ENCODE measurements at regions not wholly inside any gene's neighbourhood (a gene's known extent, or its start where the extent isn't known, plus 50 kb on each side); places are given as distances from the start of the nearest gene placed in this dataset.

- no peaks in the 10 kb centered on the region for H3K9me3 ChIP-seq (replicated peaks; ENCODE audit: control insufficient read depth, insufficient read depth, low read depth, low read length)
- no peak overlapping the region for H3K9ac ChIP-seq (ENCODE audit: insufficient read depth in 1 of 2, low read depth in 2 of 2, low read length in 2 of 2)
- no peaks in the 10 kb centered on the region for H4K20me1 ChIP-seq (replicated peaks; ENCODE audit: control insufficient read depth, insufficient read depth, low read length)
- ATAC-seq = no peak
- no peak for FAIRE-seq
- no peak for DNase-seq (ENCODE audit: extremely low read depth in 1 of 4, low spot score in 3 of 4)
- ChIA-PET POLR2A (interaction anchor here (1.3 kb wide), 1 partner anchor 12 kb away, joined by 5 read pairs; no protein-coding TSS in a partner anchor), CTCF (ENCODE audit: low intra/inter-chr PET ratio) (no interaction called here)
- no peak overlapping the region for H3K4me3 ChIP-seq
- in situ Hi-C loops (cut with MboI) = no loop called here
- intact Hi-C loops (cut with micrococcal nuclease) = no loop called here
- BruUV-seq (replicated peaks) = no TSS peak
- no peak overlapping the region for H2AFZ ChIP-seq (ENCODE audit: low read depth, low read length)
- H3K79me2 ChIP-seq (ENCODE audit: control insufficient read depth, insufficient read depth, low read length) = no peaks in the 10 kb centered on the region
- H3K27me3 ChIP-seq (ENCODE audit: control insufficient read depth in 2 of 2, insufficient read depth in 2 of 2, low read length in 2 of 2) = no peaks in the 10 kb centered on the region
- no peaks in the 10 kb centered on the region for H3K36me3 ChIP-seq (ENCODE audit: control insufficient read depth, insufficient read depth, low read length)
- H3K9me1 ChIP-seq (ENCODE audit: control insufficient read depth, insufficient read depth, low read length) = no peaks in the 10 kb centered on the region
- no peak overlapping the region for H3K27ac ChIP-seq (ENCODE audit: extremely low read depth, low read depth, low read length)
- no peaks in the 10 kb centered on the region for H3K4me1 ChIP-seq (replicated peaks in 1 of 2; ENCODE audit: control insufficient read depth in 2 of 2, insufficient read depth in 2 of 2, low read length in 2 of 2)
- TF ChIP-seq, protein P1, sequence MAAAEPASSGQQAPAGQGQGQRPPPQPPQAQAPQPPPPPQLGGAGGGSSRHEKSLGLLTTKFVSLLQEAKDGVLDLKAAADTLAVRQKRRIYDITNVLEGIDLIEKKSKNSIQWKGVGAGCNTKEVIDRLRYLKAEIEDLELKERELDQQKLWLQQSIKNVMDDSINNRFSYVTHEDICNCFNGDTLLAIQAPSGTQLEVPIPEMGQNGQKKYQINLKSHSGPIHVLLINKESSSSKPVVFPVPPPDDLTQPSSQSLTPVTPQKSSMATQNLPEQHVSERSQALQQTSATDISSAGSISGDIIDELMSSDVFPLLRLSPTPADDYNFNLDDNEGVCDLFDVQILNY (CRISPR knock-in tag; IDR thresholded peaks at IDR 0.05) = no peak
- TF ChIP-seq, protein P2, sequence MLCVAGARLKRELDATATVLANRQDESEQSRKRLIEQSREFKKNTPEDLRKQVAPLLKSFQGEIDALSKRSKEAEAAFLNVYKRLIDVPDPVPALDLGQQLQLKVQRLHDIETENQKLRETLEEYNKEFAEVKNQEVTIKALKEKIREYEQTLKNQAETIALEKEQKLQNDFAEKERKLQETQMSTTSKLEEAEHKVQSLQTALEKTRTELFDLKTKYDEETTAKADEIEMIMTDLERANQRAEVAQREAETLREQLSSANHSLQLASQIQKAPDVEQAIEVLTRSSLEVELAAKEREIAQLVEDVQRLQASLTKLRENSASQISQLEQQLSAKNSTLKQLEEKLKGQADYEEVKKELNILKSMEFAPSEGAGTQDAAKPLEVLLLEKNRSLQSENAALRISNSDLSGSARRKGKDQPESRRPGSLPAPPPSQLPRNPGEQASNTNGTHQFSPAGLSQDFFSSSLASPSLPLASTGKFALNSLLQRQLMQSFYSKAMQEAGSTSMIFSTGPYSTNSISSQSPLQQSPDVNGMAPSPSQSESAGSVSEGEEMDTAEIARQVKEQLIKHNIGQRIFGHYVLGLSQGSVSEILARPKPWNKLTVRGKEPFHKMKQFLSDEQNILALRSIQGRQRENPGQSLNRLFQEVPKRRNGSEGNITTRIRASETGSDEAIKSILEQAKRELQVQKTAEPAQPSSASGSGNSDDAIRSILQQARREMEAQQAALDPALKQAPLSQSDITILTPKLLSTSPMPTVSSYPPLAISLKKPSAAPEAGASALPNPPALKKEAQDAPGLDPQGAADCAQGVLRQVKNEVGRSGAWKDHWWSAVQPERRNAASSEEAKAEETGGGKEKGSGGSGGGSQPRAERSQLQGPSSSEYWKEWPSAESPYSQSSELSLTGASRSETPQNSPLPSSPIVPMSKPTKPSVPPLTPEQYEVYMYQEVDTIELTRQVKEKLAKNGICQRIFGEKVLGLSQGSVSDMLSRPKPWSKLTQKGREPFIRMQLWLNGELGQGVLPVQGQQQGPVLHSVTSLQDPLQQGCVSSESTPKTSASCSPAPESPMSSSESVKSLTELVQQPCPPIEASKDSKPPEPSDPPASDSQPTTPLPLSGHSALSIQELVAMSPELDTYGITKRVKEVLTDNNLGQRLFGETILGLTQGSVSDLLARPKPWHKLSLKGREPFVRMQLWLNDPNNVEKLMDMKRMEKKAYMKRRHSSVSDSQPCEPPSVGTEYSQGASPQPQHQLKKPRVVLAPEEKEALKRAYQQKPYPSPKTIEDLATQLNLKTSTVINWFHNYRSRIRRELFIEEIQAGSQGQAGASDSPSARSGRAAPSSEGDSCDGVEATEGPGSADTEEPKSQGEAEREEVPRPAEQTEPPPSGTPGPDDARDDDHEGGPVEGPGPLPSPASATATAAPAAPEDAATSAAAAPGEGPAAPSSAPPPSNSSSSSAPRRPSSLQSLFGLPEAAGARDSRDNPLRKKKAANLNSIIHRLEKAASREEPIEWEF (CRISPR knock-in tag; IDR thresholded peaks at IDR 0.05) = no peak
- TF ChIP-seq ZNF24 (IDR thresholded peaks at IDR 0.05) = no peak
- TF ChIP-seq ZBTB49 (CRISPR knock-in tag; IDR thresholded peaks at IDR 0.05; ENCODE audit: borderline replicate concordance) = no peak
- no peak for TF ChIP-seq HDAC2 (IDR thresholded peaks at IDR 0.05)
- TF ChIP-seq ARID1B (IDR thresholded peaks at IDR 0.05) = no peak
- TF ChIP-seq FOXA3 (CRISPR knock-in tag; conservative IDR thresholded peaks at IDR 0.05 in 1 of 2, IDR thresholded peaks at IDR 0.05 in 1 of 2) = no peak
- TF ChIP-seq, protein P3, sequence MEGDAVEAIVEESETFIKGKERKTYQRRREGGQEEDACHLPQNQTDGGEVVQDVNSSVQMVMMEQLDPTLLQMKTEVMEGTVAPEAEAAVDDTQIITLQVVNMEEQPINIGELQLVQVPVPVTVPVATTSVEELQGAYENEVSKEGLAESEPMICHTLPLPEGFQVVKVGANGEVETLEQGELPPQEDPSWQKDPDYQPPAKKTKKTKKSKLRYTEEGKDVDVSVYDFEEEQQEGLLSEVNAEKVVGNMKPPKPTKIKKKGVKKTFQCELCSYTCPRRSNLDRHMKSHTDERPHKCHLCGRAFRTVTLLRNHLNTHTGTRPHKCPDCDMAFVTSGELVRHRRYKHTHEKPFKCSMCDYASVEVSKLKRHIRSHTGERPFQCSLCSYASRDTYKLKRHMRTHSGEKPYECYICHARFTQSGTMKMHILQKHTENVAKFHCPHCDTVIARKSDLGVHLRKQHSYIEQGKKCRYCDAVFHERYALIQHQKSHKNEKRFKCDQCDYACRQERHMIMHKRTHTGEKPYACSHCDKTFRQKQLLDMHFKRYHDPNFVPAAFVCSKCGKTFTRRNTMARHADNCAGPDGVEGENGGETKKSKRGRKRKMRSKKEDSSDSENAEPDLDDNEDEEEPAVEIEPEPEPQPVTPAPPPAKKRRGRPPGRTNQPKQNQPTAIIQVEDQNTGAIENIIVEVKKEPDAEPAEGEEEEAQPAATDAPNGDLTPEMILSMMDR (IDR thresholded peaks at IDR 0.05 in 2 of 3, conservative IDR thresholded peaks at IDR 0.05 in 1 of 3; ENCODE audit: insufficient read depth in 2 of 3, low read depth in 1 of 3, low read length in 3 of 3) = no peak
- no peak for TF ChIP-seq ERF (CRISPR knock-in tag; IDR thresholded peaks at IDR 0.05)
- H3K4me2 ChIP-seq (ENCODE audit: insufficient read depth, low read length) = no peak overlapping the region
These were observed 101.7 kb downstream of the ADRB2 start for GRCh38 chr5:148928141-148928540.
